ENCODE measurements at regions not wholly inside any gene's neighbourhood (a gene's known extent, or its start where the extent isn't known, plus 50 kb on each side); places are given as distances from the start of the nearest gene placed in this dataset.

- DNase-seq (ENCODE audit: low read depth, low spot score) (no peak), FAIRE-seq (no peak)
- peak overlapping the region; percentile 94 for H2AFZ ChIP-seq (ENCODE audit: control insufficient read depth, low read length)
Measured at GRCh38 chr5:117455236-117456233, 880.9 kb upstream of the SEMA6A start.

GRCh38 chr5:117454716-117455212, 880.1 kb upstream of the SEMA6A start:
- Histone ChIP-seq H3K27me3 (ENCODE audit: control insufficient read depth, extremely low read depth, insufficient read depth, low read length) (no peaks in the 10 kb centered on the region), H3K79me2 (ENCODE audit: control insufficient read depth, insufficient read depth, low read length) (no peaks in the 10 kb centered on the region), H3K9me1 (ENCODE audit: control insufficient read depth, extremely low read depth, insufficient read depth, low read length) (no peaks in the 10 kb centered on the region), H4K20me1 (ENCODE audit: control insufficient read depth, extremely low read depth, insufficient read depth, low read length) (no peaks in the 10 kb centered on the region), H3K4me3 (ENCODE audit: control insufficient read depth in 2 of 3, extremely low read depth in 1 of 3, insufficient read depth in 2 of 3, low read depth in 1 of 3, low read length in 3 of 3) (peak overlapping the region; percentile 67 to 79 (median 73)), H3K9ac (ENCODE audit: control insufficient read depth, extremely low read depth, insufficient read depth, low read length) (peak overlapping the region; percentile 18), H3K4me2 (ENCODE audit: control insufficient read depth, extremely low read depth, insufficient read depth, low read depth, low read length) (peak overlapping the region; percentile 74), H3K4me1 (ENCODE audit: control insufficient read depth, extremely low read depth, insufficient read depth, low read length) (no peaks in the 10 kb centered on the region), H3K36me3 (ENCODE audit: control insufficient read depth in 2 of 2, extremely low read depth in 1 of 2, insufficient read depth in 2 of 2, low read length in 2 of 2) (no peaks in the 10 kb centered on the region), H3K9me3 (ENCODE audit: control insufficient read depth, low read depth, low read length) (no peaks in the 10 kb centered on the region), H2AFZ (ENCODE audit: control insufficient read depth, low read length) (peak overlapping the region; percentile 94), H3K27ac (ENCODE audit: control insufficient read depth, insufficient read depth, low read length) (no peak overlapping the region)
- peak; percentile 41 for FAIRE-seq
- dilution Hi-C loops (cut with MboI; ENCODE audit: extremely low pct_ligation_motif_present, low sequenced_read_pairs): no loop called here
- peak; percentile 17 for DNase-seq (ENCODE audit: low read depth, low spot score)
- TF ChIP-seq, protein P1, sequence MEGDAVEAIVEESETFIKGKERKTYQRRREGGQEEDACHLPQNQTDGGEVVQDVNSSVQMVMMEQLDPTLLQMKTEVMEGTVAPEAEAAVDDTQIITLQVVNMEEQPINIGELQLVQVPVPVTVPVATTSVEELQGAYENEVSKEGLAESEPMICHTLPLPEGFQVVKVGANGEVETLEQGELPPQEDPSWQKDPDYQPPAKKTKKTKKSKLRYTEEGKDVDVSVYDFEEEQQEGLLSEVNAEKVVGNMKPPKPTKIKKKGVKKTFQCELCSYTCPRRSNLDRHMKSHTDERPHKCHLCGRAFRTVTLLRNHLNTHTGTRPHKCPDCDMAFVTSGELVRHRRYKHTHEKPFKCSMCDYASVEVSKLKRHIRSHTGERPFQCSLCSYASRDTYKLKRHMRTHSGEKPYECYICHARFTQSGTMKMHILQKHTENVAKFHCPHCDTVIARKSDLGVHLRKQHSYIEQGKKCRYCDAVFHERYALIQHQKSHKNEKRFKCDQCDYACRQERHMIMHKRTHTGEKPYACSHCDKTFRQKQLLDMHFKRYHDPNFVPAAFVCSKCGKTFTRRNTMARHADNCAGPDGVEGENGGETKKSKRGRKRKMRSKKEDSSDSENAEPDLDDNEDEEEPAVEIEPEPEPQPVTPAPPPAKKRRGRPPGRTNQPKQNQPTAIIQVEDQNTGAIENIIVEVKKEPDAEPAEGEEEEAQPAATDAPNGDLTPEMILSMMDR (optimal IDR thresholded peaks at IDR 0.05 in 1 of 3, IDR thresholded peaks at IDR 0.05 in 1 of 3, conservative IDR thresholded peaks at IDR 0.05 in 1 of 3; ENCODE audit: extremely low read depth in 1 of 3, insufficient read depth in 2 of 3, low read length in 3 of 3): peak; percentile 80 to 89 (median 82)
- TF ChIP-seq EZH2 (IDR thresholded peaks at IDR 0.05; ENCODE audit: low read length): no peak

More at GRCh38 chr5:117455236-117456233, 880.9 kb upstream of the SEMA6A start:
- peak overlapping the region; percentile 18 for H3K9ac ChIP-seq (ENCODE audit: control insufficient read depth, extremely low read depth, insufficient read depth, low read length)
- no peaks in the 10 kb centered on the region for H3K9me3 ChIP-seq (ENCODE audit: control insufficient read depth, low read depth, low read length)
- no peaks in the 10 kb centered on the region for H3K79me2 ChIP-seq (ENCODE audit: control insufficient read depth, insufficient read depth, low read length)
- H3K27me3 ChIP-seq (ENCODE audit: control insufficient read depth, extremely low read depth, insufficient read depth, low read length): no peaks in the 10 kb centered on the region
- TF ChIP-seq, protein P1 (optimal IDR thresholded peaks at IDR 0.05 in 1 of 3, IDR thresholded peaks at IDR 0.05 in 1 of 3, conservative IDR thresholded peaks at IDR 0.05 in 1 of 3; ENCODE audit: extremely low read depth in 1 of 3, insufficient read depth in 2 of 3, low read length in 3 of 3): peak; percentile 54 to 68 (median 58)
- TF ChIP-seq EZH2 (IDR thresholded peaks at IDR 0.05; ENCODE audit: low read length): no peak
- dilution Hi-C loops (cut with MboI; ENCODE audit: extremely low pct_ligation_motif_present, low sequenced_read_pairs): no loop called here
- no peaks in the 10 kb centered on the region for H3K36me3 ChIP-seq (ENCODE audit: control insufficient read depth in 2 of 2, extremely low read depth in 1 of 2, insufficient read depth in 2 of 2, low read length in 2 of 2)
- H3K4me1 ChIP-seq (ENCODE audit: control insufficient read depth, extremely low read depth, insufficient read depth, low read length): no peaks in the 10 kb centered on the region
- peak overlapping the region; percentile 67 to 79 (median 73) for H3K4me3 ChIP-seq (ENCODE audit: control insufficient read depth in 2 of 3, extremely low read depth in 1 of 3, insufficient read depth in 2 of 3, low read depth in 1 of 3, low read length in 3 of 3)
- H4K20me1 ChIP-seq (ENCODE audit: control insufficient read depth, extremely low read depth, insufficient read depth, low read length): no peaks in the 10 kb centered on the region
- no peak overlapping the region for H3K27ac ChIP-seq (ENCODE audit: control insufficient read depth, insufficient read depth, low read length)
- H3K4me2 ChIP-seq (ENCODE audit: control insufficient read depth, extremely low read depth, insufficient read depth, low read depth, low read length): peak overlapping the region; percentile 74
- no peaks in the 10 kb centered on the region for H3K9me1 ChIP-seq (ENCODE audit: control insufficient read depth, extremely low read depth, insufficient read depth, low read length)

All from keratinocyte (primary cell).